ENCODE measurements at regions not wholly inside any gene's neighbourhood (a gene's known extent, or its start where the extent isn't known, plus 50 kb on each side); places are given as distances from the start of the nearest gene placed in this dataset.

DNA sequence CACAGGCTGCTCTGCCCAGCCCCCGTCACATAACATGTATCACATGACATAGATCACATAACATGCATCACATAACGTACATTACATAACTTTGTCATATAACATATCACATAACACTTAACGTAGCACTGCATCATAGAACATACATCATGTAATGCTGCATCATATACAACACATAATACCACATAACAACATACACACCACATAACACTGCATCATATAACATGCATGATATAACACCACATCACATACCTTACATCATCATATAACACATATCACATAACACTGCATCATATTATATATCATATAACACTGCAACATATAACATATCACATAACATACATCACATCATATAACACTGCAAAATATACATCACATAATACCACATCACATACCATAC, 83.8 kb downstream of the AXIN2 start:
- Histone ChIP-seq H3K36me3 (replicated peaks in 1 of 2) (no peaks in the 10 kb centered on the region), H3K4me1 (replicated peaks in 1 of 2) (no peaks in the 10 kb centered on the region), H3K27me3 (peaks cover 5% of the 10 kb centered on the region), H3K4me3 (no peak overlapping the region), H3K9me3 (replicated peaks in 1 of 3) (no peaks in the 10 kb centered on the region), H3K27ac (no peak overlapping the region)
- TF ChIP-seq, protein P1, sequence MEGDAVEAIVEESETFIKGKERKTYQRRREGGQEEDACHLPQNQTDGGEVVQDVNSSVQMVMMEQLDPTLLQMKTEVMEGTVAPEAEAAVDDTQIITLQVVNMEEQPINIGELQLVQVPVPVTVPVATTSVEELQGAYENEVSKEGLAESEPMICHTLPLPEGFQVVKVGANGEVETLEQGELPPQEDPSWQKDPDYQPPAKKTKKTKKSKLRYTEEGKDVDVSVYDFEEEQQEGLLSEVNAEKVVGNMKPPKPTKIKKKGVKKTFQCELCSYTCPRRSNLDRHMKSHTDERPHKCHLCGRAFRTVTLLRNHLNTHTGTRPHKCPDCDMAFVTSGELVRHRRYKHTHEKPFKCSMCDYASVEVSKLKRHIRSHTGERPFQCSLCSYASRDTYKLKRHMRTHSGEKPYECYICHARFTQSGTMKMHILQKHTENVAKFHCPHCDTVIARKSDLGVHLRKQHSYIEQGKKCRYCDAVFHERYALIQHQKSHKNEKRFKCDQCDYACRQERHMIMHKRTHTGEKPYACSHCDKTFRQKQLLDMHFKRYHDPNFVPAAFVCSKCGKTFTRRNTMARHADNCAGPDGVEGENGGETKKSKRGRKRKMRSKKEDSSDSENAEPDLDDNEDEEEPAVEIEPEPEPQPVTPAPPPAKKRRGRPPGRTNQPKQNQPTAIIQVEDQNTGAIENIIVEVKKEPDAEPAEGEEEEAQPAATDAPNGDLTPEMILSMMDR (IDR thresholded peaks at IDR 0.05), result no peak
- no peak for TF ChIP-seq POLR2A (IDR thresholded peaks at IDR 0.05)
- 86 to 94% (median 88%) methylated on average over 3 of the region's 3 CpGs for WGBS, 4 donors
- no peak for DNase-seq
- intact Hi-C loops (cut with DNase I), result no loop called here

DNA sequence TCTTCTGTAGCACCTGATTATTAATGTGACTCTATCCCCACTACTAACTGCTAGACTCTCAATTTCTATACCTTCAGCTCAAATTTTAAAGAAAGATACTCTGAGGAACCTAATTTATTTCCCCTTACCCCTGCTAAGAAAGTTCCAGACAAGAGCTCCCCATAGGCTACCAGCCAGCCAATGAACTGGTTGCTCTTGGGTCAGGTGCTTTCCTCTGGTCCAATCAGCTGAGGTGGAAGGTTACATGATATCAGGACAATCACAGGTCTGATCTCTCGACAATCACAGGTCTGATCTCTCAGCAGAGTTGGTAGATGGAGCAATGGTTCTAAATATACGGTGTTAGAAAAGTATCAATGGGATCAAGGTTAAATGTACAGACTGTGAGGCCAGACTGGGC, 86.8 kb downstream of the AXIN2 start:
- H3K4me3 ChIP-seq, result no peak overlapping the region
- H3K36me3 ChIP-seq (replicated peaks in 1 of 2), result no peaks in the 10 kb centered on the region
- H3K27ac ChIP-seq, result no peak overlapping the region
- no peak for TF ChIP-seq POLR2A (IDR thresholded peaks at IDR 0.05)
- TF ChIP-seq, protein P1 (IDR thresholded peaks at IDR 0.05), result no peak
- H3K4me1 ChIP-seq (replicated peaks in 1 of 2), result no peaks in the 10 kb centered on the region
- H3K27me3 ChIP-seq, result peaks cover 5% of the 10 kb centered on the region
- H3K9me3 ChIP-seq (replicated peaks in 1 of 3), result no peaks in the 10 kb centered on the region
- DNase-seq, result no peak
- intact Hi-C loops (cut with DNase I), result no loop called here
- 65 to 94% (median 85%) methylated on average over 2 of the region's 2 CpGs for WGBS, 4 donors

DNA sequence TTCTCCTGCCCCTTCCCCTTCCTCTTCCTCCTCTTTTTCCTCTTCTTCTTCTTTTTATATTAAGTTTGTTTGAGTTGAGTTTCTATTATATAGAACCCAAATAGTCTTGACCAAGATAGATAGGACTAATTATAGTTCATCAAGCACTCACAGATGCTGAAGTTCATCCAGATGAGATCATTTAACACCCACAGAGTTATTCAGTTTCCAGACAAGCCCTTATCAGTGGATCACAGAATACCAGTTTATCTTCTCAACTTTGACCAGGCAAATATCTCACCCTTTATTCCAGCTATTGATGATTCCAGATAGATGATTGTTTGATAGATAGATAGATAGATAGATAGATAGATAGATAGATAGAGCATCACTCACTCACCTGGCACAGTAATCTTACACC, 87.5 kb downstream of the AXIN2 start:
- H3K27ac ChIP-seq, result no peak overlapping the region
- TF ChIP-seq POLR2A (IDR thresholded peaks at IDR 0.05), result no peak
- TF ChIP-seq, protein P1 (IDR thresholded peaks at IDR 0.05), result no peak
- intact Hi-C loops (cut with DNase I), result no loop called here
- DNase-seq, result no peak
- H3K36me3 ChIP-seq (replicated peaks in 1 of 2), result no peaks in the 10 kb centered on the region
- no peaks in the 10 kb centered on the region for H3K9me3 ChIP-seq (replicated peaks in 1 of 3)
- no peaks in the 10 kb centered on the region for H3K4me1 ChIP-seq (replicated peaks in 1 of 2)
- no peak overlapping the region for H3K4me3 ChIP-seq
- peaks cover 5% of the 10 kb centered on the region for H3K27me3 ChIP-seq

DNA sequence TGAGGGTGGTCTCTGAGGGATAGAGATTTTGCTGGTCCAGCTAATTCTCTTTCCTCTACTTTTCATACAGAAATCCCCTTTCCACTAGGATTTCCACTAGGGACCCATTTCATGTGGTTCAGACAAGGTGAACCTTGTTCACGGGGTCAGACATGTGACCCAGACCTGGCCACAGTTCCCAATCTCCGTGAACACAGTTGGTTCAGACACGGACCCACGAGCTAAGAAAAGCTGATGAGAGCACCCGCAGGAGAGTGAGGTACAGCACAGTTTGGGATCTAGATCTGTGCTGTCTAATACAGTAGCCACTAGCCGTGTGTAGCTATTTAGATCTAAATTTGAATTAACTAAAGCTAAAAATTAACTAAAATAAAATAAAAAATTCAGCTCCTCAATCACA, 88.1 kb downstream of the AXIN2 start:
- Histone ChIP-seq H3K9me3 (replicated peaks in 1 of 3) (no peaks in the 10 kb centered on the region), H3K27me3 (peaks cover 5% of the 10 kb centered on the region), H3K36me3 (replicated peaks in 1 of 2) (no peaks in the 10 kb centered on the region), H3K27ac (peak overlapping the region in 1 of 5 donors; percentile 61), H3K4me1 (replicated peaks in 1 of 2) (no peaks in the 10 kb centered on the region), H3K4me3 (no peak overlapping the region)
- no peak for DNase-seq
- WGBS, 4 donors, result 83 to 86% (median 85%) methylated on average over 6 of the region's 6 CpGs
- TF ChIP-seq, protein P1 (IDR thresholded peaks at IDR 0.05), result no peak
- TF ChIP-seq POLR2A (IDR thresholded peaks at IDR 0.05), result no peak
- intact Hi-C loops (cut with DNase I), result no loop called here
